HFF-Myc (cell line): ENCODE measurements at regions not wholly inside any gene's neighbourhood (a gene's known extent, or its start where the extent isn't known, plus 50 kb on each side); places are given as distances from the start of the nearest gene placed in this dataset.

ENCODE experiments used
- DNase-seq: peaks from one replicate; pipeline ENCODE4 v3.0.0-alpha.2; 2011; ENCODE audit warnings: low read depth; ENCODE audit errors: extremely low read depth
- H3K4me3 ChIP-seq: replicated peaks from 2 replicates; pipeline ENCODE4 v1.5.1; 2011; ENCODE audit warnings: low read depth, mild to moderate bottlenecking, control low read depth, low read length
- TF ChIP-seq, protein P1 (sequence below): IDR thresholded peaks from 2 replicates; pipeline ENCODE4 v1.5.1; 2012; ENCODE audit warnings: mild to moderate bottlenecking, low read depth, low read length, control low read depth; ENCODE audit errors: missing control alignments

DNA sequence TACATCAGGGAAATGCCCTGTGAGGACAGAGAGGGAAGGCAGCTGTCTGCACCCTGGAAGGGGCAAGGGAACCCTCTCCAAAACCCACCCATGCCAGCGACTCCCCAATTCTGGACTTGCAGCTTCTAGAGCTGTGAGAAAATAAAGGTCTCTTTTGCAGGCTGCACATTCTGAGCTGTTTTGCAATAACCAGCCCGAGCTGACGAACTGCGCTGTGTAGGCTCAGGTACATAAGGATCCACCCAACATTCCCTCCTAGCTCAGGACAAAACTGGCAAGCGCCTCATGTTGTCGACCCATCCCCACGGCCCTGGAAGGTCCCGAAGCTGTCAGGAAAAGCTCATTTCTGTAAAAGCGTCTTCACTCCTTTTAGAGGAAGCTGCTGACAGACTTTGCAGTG is 271.8 kb downstream of the CRLF2 start:
- no peak overlapping the region for H3K4me3 ChIP-seq
- no peak for DNase-seq
- TF ChIP-seq, protein P1, sequence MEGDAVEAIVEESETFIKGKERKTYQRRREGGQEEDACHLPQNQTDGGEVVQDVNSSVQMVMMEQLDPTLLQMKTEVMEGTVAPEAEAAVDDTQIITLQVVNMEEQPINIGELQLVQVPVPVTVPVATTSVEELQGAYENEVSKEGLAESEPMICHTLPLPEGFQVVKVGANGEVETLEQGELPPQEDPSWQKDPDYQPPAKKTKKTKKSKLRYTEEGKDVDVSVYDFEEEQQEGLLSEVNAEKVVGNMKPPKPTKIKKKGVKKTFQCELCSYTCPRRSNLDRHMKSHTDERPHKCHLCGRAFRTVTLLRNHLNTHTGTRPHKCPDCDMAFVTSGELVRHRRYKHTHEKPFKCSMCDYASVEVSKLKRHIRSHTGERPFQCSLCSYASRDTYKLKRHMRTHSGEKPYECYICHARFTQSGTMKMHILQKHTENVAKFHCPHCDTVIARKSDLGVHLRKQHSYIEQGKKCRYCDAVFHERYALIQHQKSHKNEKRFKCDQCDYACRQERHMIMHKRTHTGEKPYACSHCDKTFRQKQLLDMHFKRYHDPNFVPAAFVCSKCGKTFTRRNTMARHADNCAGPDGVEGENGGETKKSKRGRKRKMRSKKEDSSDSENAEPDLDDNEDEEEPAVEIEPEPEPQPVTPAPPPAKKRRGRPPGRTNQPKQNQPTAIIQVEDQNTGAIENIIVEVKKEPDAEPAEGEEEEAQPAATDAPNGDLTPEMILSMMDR, result no peak

DNA sequence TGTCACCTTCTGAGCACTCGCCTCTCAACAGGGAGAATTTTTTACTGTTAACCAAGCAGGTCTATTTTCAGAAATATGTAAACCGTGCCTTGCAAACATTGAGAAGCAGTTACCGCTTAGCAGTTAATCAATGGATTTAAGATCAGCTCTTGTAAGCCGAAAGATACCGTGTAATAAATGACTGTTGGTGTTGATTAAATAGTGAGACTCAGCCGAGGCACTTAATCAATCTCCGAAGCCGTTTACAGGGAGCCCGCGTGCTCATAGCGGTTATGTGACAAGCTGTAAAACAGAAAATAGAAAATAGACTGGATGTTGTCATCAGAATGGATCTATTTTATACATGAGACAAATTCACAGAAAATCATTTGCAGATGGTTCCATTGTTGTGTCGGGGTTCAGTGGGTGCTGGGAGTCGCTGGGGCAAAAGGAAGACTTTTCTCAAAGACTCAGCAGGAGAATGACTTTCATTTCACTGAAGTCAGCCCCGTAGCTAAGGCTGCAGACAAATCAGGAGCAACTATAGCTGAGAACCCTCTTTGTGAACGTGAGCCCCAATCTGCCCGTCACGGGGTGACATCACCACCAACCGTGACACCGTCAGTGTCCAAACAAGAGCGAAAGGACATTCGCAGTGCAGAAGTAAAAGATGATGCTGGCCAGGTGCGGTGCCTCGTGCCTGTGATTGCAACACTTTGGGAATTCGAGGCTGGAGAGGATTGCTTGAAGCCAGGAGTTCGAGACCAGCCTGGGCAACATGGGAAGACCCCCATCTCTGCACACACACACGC is 275.3 kb downstream of the CRLF2 start:
- DNase-seq, result no peak
- TF ChIP-seq, protein P1, result no peak
- H3K4me3 ChIP-seq, result no peak overlapping the region; the same call in 1 of the 2 replicates

DNA sequence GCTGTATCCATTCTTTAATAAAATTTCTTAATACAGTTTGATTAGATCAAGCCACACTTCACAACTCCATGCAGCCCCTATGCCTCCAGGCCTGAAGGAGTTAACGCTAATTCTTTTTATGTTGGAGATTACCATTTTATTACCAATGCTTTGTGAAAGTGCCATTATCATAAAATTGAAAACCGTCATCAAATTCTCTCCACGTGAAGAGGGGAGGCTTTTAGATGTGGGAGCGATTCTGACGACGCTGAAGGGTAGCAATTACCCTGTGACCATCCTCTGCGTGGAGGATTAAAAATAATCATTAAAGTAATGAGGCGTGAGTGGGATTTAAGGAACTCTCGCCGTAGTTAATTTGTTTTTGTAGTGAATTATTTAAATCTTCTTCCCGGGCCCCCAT is 278.8 kb downstream of the CRLF2 start:
- no peak for DNase-seq
- H3K4me3 ChIP-seq, result no peak overlapping the region
- TF ChIP-seq, protein P1, result no peak

DNA sequence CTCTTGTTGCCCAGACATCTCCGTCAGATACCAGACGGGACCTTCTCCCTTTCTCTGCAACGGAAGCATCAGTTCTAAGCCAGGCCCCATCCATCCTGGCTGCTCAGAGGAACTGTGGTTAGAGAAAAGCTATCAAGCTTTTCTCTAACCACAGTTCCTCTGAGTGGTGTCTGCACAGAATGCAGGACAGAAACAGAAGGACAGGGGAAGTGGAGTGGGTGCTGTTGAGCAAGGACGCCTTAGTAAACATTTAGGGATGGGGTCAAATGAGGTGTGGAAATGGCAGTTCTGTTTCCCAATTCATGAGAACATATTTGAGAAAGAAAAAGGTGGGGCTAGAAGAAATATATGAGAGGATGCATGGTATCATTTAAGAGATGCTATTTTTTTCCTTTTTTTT is 283.8 kb downstream of the CRLF2 start:
- DNase-seq, result no peak
- no peak overlapping the region for H3K4me3 ChIP-seq
- TF ChIP-seq, protein P1, result no peak

- no peak for DNase-seq
- no peak overlapping the region for H3K4me3 ChIP-seq
- TF ChIP-seq, protein P1, result no peak
Measured at GRCh38 chrX:926991-927390, 285.5 kb downstream of the CRLF2 start.

DNA sequence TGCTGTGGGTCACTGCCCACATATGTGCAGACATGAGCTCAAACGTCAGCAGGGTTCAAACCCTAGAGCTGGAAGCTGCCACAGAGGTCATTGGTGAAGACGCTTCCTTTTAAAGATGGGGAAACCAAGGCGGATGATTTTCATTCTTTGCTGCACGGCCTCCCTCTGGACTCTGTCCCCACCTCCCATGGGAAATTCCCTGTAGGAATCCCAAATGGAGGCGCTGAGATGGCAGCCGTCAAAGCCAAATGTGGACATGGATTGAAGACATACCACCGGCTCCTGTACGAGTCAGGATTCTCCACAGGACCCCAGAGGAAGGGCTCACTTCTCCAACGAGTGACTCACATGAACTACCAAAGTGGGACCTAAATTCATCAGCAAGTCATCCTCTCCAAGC is 286.4 kb downstream of the CRLF2 start:
- H3K4me3 ChIP-seq, result no peak overlapping the region
- TF ChIP-seq, protein P1, result no peak
- no peak for DNase-seq

DNA sequence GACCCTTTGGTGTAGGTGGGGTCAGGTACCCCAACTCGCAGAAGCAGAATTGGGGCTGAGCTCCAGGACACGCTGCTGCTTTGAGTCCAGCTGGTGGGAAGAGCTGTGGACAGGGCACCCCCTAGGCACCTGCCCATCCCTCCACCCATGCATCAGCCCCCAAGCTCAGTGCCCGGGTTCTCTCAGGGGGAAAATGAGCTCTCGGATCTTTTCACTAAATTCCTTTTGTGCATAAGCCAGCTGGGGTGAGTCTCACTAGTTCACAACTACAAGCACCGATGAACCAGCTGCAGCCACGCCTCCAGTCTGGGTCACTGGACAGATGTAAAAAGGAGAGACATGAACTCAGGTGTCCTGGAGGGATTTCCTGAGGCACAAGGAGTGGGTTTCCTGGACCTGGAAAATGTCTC is 286.8 kb downstream of the CRLF2 start:
- TF ChIP-seq, protein P1, result no peak
- H3K4me3 ChIP-seq, result no peak overlapping the region
- DNase-seq, result no peak
